NOMO-1 treated with DMSO at 0.1 percent for 48 hours (cell line): ENCODE measurements at regions not wholly inside any gene's neighbourhood (a gene's known extent, or its start where the extent isn't known, plus 50 kb on each side); places are given as distances from the start of the nearest gene placed in this dataset.

ENCODE experiments used
- DNase-seq: peaks from one replicate; lab custom pipeline; 2025; ENCODE audit not compliant: unreplicated experiment; lab: John Stamatoyannopoulos, UW

GRCh38 chr22:23415490-23415851 lies 164.6 kb downstream of the IGLL1 start:
- no peak for DNase-seq

GRCh38 chr22:23414727-23415489 lies 165.2 kb downstream of the IGLL1 start:
- no peak for DNase-seq

- DNase-seq = no peak
Measured at GRCh38 chr22:23411739-23412138, 168.4 kb downstream of the IGLL1 start.

- no peak for DNase-seq
Measured at GRCh38 chr22:23410411-23410810, 169.7 kb downstream of the IGLL1 start.

GRCh38 chr22:23409976-23410375 lies 170.1 kb downstream of the IGLL1 start:
- no peak for DNase-seq

GRCh38 chr22:23408321-23408720 lies 171.8 kb downstream of the IGLL1 start:
- no peak for DNase-seq

GRCh38 chr22:23405366-23405851 lies 174.7 kb downstream of the IGLL1 start:
- DNase-seq = no peak

- DNase-seq = no peak
Measured at GRCh38 chr22:23404689-23405365, 175.3 kb downstream of the IGLL1 start.

GRCh38 chr22:23403720-23404688 lies 176.1 kb downstream of the IGLL1 start:
- DNase-seq = no peak

- DNase-seq = no peak
Measured at GRCh38 chr22:23403152-23403719, 176.9 kb downstream of the IGLL1 start.

- DNase-seq = peak; percentile 65
Measured at GRCh38 chr22:23402275-23403151, 177.6 kb downstream of the IGLL1 start.

GRCh38 chr22:23401910-23402274 lies 178.2 kb downstream of the IGLL1 start:
- no peak for DNase-seq

GRCh38 chr22:23401111-23401909 lies 178.8 kb downstream of the IGLL1 start:
- no peak for DNase-seq

- DNase-seq = no peak
Measured at GRCh38 chr22:23400286-23400981, 179.7 kb downstream of the IGLL1 start.

GRCh38 chr22:23399367-23400285 lies 180.5 kb downstream of the IGLL1 start:
- DNase-seq = no peak

GRCh38 chr22:23398701-23399366 lies 181.3 kb downstream of the IGLL1 start:
- no peak for DNase-seq
